ENCODE measurements at regions not wholly inside any gene's neighbourhood (a gene's known extent, or its start where the extent isn't known, plus 50 kb on each side); places are given as distances from the start of the nearest gene placed in this dataset.

GRCh38 chr5:68457285-68457684, 241.7 kb downstream of the PIK3R1 start:
- no peak for DNase-seq

DNA sequence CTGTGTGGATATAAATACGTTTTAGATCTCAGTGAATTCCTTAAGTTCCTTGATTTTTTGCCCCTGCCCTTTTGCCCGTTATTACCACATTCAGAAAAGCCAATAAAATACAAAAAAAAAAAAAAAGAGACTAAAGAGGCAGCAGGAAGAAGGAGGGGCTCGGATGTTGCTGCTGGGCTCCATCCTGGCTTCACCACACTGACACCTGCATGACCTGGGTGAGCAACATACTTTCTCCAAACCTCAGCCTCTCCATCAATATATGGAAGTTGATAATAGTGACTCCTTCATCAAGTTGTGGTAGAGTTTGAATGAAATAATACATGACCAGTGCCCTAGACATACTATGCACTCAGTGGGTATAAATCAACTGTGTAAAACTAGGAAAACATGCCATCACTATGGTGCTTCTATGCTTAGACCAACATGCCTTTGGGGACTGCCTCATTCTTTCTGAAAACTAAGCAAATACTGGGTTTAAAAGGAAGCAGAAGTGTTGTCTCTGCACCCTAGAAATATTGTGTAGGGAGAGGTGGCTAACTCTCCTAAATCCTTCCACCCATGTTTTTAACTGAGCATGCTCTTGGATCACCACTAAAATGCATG, 243.0 kb downstream of the PIK3R1 start:
- DNase-seq, result no peak

- DNase-seq, result no peak
These were observed 243.7 kb downstream of the PIK3R1 start for GRCh38 chr5:68459093-68459809.

GRCh38 chr5:68459810-68460139, 244.2 kb downstream of the PIK3R1 start:
- no peak for DNase-seq

GRCh38 chr5:68460147-68460798, 244.7 kb downstream of the PIK3R1 start:
- no peak for DNase-seq

- DNase-seq, result no peak
These were observed 248.1 kb downstream of the PIK3R1 start for GRCh38 chr5:68463606-68464005.

DNA sequence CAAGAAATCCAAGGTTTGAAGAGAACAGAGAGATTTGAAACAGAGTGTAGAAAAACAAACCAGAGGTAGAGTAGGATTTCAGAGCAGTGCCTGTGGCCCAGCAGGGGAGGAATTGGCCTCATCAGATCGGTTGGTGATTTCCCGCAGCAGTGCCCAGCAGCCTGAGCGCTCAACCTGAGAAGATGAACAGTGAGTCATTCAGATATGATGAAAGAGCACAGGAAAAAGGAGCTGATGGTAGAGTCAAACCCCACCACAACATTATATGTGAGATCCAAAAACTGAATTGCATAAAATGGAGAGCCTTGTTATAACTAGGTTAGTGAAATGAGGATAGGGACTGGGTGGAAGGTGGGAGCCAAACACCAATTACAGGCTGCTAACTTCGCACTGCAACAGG, 248.9 kb downstream of the PIK3R1 start:
- DNase-seq, result no peak

- DNase-seq, result no peak
These were observed 249.6 kb downstream of the PIK3R1 start for GRCh38 chr5:68465133-68465532.

DNA sequence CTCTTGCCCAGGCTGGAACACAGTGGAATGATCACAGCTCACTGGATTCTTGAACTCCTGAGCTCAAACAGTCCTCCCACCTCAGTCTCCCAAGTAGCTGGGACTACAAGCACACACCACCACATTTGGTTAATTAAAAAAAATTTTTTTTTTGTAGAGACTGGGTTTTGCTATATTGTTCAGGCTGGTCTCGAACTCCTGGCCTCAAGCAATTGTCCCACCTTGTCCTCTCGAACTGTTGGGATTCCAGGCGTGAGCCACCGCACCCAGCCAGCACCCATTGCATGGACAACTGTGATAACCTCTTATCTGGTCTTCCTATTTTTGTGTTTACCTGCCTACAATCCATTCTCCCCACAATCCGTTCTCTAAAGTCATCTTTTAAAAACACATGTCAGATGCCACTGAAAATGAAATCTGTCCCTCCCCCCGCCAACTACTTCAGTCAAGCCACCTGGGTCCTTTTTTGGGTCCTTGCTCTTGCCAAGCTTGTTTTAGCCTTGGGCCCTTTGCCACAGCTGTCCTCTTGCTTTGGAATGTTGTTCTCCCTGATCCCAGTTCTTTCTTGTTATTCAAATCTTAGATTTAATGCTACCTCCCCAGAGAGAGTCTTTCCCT, 250.5 kb downstream of the PIK3R1 start:
- DNase-seq, result no peak

GRCh38 chr5:68467208-68467607, 251.7 kb downstream of the PIK3R1 start:
- no peak for DNase-seq

DNA sequence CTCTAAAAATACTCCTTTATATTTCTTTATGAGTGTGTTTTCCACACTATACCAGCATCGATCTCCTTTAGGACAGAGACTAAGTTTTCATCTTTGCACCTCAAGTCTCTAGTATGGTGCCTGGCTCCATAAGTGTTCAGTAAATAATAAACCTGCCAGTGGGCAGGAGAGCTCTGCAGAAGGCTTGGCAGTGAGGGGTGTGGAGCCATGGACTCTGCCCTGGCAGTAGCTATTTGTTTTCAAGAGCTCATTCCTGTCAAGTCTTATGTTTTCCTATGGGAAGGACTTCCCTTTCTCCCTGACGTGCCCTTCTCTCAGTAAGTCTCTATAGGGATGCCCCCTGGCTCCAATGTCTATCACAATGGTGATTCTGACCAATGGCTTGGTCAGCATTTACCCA, 252.2 kb downstream of the PIK3R1 start:
- DNase-seq, result no peak

DNA sequence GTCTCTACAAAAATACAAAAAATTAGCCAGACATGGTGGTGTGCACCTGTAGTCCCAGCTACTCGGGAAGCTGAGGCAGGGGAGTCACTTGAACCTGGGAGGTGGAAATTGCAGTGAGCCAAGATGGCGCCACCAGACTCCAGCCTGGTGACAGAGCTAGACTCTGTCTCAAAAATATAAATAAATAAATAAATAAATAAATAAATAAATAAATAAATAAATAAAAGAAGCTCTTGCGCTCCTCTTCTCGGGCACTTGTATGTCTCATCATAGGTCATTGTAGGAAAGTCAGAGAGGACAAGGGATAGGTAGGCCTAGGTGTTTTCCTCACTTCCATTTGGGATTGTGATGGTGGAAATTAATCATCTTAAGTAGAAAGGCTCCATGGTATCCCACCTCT, 252.8 kb downstream of the PIK3R1 start:
- DNase-seq, result no peak

GRCh38 chr5:68475476-68475983, 260.0 kb downstream of the PIK3R1 start:
- DNase-seq, result no peak

DNA sequence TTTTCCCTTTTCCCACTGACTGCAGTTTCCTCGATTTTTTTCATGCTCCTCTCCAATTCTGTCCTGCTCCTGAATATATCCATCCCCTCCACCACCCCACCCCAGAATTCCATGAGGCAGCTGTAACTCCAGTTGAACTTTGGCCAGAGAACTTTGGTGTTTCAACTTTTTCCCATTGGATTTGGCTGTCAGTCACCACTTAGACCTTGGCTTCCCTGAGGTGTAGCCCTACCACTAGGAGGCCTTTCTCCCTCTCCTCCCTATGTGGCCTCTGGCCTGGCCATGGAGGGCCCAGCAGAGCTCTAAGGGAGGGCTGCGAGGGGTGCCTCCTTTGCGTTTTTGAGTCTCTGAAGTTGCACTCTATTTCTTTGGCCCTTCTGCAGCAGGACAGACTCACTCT, 261.3 kb downstream of the PIK3R1 start:
- no peak for DNase-seq

DNA sequence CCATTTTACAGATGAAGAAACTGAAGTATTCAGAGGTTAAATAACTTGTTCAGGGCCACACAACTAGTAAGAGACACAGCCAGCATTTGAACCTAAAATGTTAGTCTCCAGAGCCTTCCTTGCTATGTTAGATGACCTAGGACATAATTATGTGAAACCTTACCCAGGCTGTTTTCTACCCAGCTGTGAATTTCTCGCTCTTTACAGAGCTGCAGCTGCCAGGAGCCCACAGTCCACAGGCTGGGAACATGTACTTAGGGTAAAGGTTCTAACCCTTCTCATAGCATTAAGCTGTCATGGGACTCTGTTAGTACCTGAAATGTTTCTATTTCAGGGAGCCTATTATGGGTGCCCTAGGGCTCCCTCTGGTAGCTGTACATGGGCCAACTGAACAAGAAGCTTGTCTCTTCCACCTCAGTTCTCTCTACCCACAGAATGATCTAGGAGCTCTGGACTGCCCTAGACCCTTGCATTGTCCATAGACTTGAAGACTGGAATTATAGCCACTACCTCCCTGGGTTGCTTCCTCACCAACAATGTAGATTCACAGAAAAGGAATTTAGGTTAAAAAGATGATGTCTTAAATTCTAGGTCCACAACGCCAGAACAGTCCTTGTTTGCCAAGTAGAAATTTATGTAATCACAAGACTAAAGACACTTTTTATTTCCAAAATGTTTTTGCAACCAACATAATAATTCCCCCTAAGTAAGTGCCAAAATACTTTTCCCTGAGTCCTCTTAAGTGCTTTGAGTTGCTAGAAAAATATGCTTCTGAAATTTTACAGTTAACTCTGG, 262.9 kb downstream of the PIK3R1 start:
- peak; percentile 63 for DNase-seq

DNA sequence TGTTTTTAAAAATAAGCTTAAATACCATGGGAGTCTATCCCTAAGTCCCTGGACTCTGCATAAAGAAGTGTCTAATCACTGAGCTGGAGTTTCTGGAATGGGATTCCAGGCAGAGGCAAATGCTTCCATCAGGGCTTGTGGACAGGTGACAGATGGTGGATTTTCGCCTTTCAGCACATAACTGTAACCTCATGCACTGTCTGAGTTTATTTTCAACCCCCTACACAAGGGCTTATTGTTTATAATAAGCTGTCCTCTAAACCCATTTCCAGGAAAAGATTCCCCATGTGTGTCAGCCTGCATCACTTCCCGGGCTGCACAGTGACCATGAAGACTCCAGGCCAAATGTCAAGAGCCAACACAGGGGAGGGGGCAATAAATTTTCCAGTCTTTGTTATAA, 264.0 kb downstream of the PIK3R1 start:
- peak; percentile 71 for DNase-seq

DNA sequence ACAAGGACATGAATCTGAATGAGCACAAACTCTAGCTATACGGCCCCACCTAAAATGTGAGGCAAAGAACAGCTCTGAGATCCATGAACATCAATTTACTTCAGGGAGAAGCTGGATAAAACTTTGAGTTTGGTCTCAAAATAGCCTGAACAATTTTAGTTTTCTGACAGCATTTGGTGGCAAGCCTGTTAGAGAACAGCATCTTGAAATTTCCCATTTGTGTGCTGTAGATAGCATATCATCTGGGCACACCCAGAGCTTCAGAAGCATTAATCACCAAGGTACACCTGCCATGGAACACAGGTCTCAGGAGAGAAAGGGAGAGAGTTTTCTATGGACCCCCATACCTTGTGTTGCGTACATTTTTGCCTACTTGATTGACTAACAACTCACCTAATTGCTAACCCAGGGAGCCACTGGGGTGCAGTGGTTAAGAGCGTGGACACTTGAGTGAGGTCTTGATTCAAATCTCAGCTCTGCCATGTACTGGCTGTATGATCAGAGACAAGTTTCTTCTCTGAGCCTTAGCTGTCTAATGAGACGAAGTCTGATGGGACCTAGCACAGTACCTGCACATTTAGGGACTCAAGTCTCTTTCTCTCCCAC, 264.9 kb downstream of the PIK3R1 start:
- DNase-seq, result no peak

DNA sequence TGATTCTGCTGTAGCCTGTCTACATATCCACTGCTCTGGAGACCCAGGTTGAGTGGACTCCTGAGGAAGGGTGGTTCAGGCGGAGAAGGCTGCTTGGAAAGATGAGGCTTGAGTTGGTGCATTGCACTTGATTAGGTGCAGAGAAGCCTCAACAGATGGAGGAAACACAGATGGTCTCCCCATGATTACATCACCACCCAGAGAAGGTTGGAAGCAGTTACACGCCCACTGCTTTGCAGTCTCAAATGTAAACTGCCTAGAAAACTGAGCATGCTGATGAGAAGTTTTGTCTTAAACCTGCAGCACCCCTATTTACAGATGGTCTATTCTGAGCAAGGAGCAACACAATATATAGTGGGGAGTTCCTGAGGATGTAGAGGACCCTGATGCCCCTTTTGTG, 266.6 kb downstream of the PIK3R1 start:
- DNase-seq, result peak; percentile 91

- DNase-seq, result no peak
These were observed 268.9 kb downstream of the PIK3R1 start for GRCh38 chr5:68484307-68485068.

DNA sequence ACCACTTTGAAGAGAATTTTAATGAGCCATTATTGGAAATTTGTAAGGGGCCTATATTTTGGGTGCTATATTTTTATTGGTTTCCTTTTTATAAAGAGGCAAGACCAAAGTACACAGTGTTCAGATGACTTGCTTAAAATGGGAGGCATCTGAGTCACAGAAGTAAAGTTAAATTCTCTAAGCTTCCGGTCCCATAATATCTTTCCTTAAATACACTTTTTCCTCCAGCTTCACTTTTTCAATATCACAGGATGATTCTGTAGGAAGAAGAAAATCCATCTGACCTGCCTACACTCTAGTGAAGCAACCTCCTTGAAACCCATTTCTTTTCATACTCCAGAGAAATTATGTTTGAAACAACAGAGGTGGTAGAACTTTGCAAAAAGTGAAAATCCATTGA, 274.0 kb downstream of the PIK3R1 start:
- DNase-seq, result no peak

DNA sequence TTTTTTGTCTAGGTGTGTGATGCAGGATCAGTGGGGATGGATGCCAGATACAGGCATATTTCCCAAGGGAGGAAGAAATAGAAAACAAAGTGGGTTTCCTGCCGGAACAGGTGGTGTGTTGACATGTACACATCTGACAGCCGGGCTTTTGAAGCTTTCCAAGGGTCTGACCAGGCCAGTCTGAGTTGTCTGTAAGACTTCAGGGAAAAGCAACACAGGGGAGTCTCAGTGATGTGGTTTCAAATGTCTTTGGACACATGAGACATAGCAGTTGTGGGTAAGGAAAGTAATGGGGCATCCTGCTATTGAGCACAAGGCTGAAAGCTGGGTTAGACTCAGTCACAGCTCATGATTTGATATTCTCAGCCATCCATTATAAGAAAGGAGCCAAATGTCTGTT, 274.9 kb downstream of the PIK3R1 start:
- DNase-seq, result peak; percentile 9

- no peak for DNase-seq
These were observed 279.2 kb downstream of the PIK3R1 start for GRCh38 chr5:68494771-68495170.

Data from DMS 273 treated with DMSO at 0.1 percent for 48 hours (cell line).